Chondrocyte (in vitro differentiated cells): ENCODE measurements at regions not wholly inside any gene's neighbourhood (a gene's known extent, or its start where the extent isn't known, plus 50 kb on each side); places are given as distances from the start of the nearest gene placed in this dataset.
"Not testable (repeated sequence)": the region's sequence is repeated elsewhere in the genome, so short reads cannot be mapped to it uniquely, and the experiment has no call there.

Experiments
- DNase-seq: peaks from one replicate; pipeline ENCODE4 v3.0.0; 2021; ENCODE audit warnings: mixed read lengths, low spot score
- H3K27ac Mint-ChIP-seq: one replicate; pipeline ENCODE4 v1.8.0; 2021; ENCODE audit warnings: mild to moderate bottlenecking, moderate library complexity, mixed read lengths; ENCODE audit not compliant: unreplicated experiment
- H3K27me3 Mint-ChIP-seq: 2 replicates; pipeline ENCODE4 v1.8.0; 2021; ENCODE audit warnings: low read depth, mixed read lengths
- H3K36me3 Mint-ChIP-seq: 2 replicates; pipeline ENCODE4 v1.8.0; 2021; ENCODE audit warnings: low read depth, mixed read lengths
- H3K4me1 Mint-ChIP-seq: 2 replicates; pipeline ENCODE4 v1.8.0; 2021; ENCODE audit warnings: low read depth, mild to moderate bottlenecking, mixed read lengths
- H3K4me3 Mint-ChIP-seq: one replicate; pipeline ENCODE4 v1.8.0; 2021; ENCODE audit warnings: mild to moderate bottlenecking, moderate library complexity, mixed read lengths; ENCODE audit not compliant: unreplicated experiment
- H3K9me3 Mint-ChIP-seq: 2 replicates; pipeline ENCODE4 v1.8.0; 2021; ENCODE audit warnings: low read depth, mixed read lengths
- CTCF ChIP-seq: fragments of 200-600 bp; sonication (generic); IDR thresholded peaks from 2 replicates; pipeline ENCODE4 v1.5.0; 2021; ENCODE audit warnings: antibody characterized with exemption, mild to moderate bottlenecking, moderate library complexity

- Mint-ChIP-seq H3K27me3 (peaks cover 19% of the 10 kb centered on the region), H3K4me3 (no peak overlapping the region), H3K4me1 (no peaks in the 10 kb centered on the region), H3K9me3 (no peaks in the 10 kb centered on the region), H3K27ac (no peak overlapping the region), H3K36me3 (no peaks in the 10 kb centered on the region)
- no peak for TF ChIP-seq CTCF
- DNase-seq = no peak
Observed at GRCh38 chr6:27593200-27593818, 120.4 kb upstream of the ZNF184 start.

- H3K36me3 Mint-ChIP-seq = no peaks in the 10 kb centered on the region
- no peak overlapping the region for H3K4me3 Mint-ChIP-seq
- no peaks in the 10 kb centered on the region for H3K9me3 Mint-ChIP-seq
- H3K4me1 Mint-ChIP-seq = no peaks in the 10 kb centered on the region
- DNase-seq = no peak
- no peak for TF ChIP-seq CTCF
- H3K27ac Mint-ChIP-seq = no peak overlapping the region
- peaks cover 18% of the 10 kb centered on the region for H3K27me3 Mint-ChIP-seq
Observed at GRCh38 chr6:27592481-27593199, 119.7 kb upstream of the ZNF184 start.

DNA sequence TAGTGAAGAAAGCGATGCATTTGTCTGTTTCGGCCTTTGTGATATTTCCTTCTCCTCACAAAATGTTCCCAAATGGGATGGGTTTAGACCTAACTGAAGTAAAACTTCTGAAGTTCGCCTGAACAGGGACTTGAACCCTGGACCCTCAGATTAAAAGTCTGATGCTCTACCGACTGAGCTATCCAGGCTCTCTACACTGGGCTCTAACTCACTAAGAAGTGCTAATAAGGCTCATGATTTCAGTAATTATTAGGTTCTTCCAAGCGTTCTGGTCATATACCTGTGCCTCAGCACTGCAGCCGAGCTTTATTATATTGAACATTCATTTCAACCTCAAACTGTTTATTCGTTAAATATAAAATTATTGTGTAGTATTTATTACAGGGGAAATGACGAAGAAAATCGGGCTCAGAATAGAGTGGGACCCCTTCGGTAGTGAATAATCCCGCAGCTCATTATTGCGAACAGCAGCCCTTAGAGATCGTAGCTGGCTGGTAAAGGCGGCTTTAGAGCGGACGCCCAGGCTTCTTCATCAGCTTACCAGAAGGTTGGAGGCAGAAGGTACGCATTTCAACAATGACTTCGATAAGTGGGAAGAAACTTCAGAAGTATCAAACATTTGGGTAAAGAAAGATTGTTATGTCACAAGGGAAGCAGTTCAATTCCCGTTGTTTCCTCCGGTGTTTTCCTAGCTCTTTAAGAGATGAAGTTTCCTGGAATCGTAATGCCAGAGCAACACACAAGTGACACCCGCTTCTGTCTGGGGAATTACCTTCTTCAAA, 119.0 kb upstream of the ZNF184 start:
- H3K4me1 Mint-ChIP-seq = no peaks in the 10 kb centered on the region
- no peaks in the 10 kb centered on the region for H3K36me3 Mint-ChIP-seq
- no peak overlapping the region for H3K27ac Mint-ChIP-seq
- no peaks in the 10 kb centered on the region for H3K9me3 Mint-ChIP-seq
- no peak overlapping the region for H3K4me3 Mint-ChIP-seq
- DNase-seq = no peak
- peaks cover 13% of the 10 kb centered on the region for H3K27me3 Mint-ChIP-seq
- no peak for TF ChIP-seq CTCF

- H3K27me3 Mint-ChIP-seq = peaks cover 22% of the 10 kb centered on the region
- H3K36me3 Mint-ChIP-seq, H3K4me1 Mint-ChIP-seq, H3K27ac Mint-ChIP-seq, DNase-seq, H3K9me3 Mint-ChIP-seq, H3K4me3 Mint-ChIP-seq: not testable (repeated sequence)
Observed at GRCh38 chr6:27585316-27585715, 112.4 kb upstream of the ZNF184 start.

DNA sequence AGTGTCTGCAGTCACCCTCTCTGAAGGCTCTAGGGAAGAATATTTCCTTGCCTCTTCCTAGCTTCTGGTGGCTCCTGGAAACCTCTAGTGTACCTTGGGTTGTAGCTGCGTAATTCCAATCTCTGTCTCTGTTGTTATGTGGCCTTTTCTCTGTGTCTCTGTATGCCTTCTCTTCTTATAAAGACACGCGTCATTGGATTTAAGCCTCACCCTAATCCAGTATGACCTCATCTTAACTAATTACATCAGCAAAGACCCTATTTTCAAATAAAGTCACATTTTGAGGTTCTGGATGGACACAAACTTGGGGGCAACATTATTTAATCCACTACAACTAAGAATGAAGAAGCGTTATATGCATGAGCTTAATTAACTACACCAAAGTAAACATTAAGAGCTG, 111.4 kb upstream of the ZNF184 start:
- no peak for DNase-seq
- TF ChIP-seq CTCF = no peak
- no peak overlapping the region for H3K4me3 Mint-ChIP-seq
- no peaks in the 10 kb centered on the region for H3K36me3 Mint-ChIP-seq
- peaks cover 7% of the 10 kb centered on the region for H3K4me1 Mint-ChIP-seq
- H3K9me3 Mint-ChIP-seq = no peaks in the 10 kb centered on the region
- no peak overlapping the region for H3K27ac Mint-ChIP-seq
- peaks cover 27% of the 10 kb centered on the region for H3K27me3 Mint-ChIP-seq
